NCI-H1436 treated with DMSO at 0.1 percent for 48 hours (cell line): ENCODE measurements at regions not wholly inside any gene's neighbourhood (a gene's known extent, or its start where the extent isn't known, plus 50 kb on each side); places are given as distances from the start of the nearest gene placed in this dataset.
"Not testable (repeated sequence)": the region's sequence is repeated elsewhere in the genome, so short reads cannot be mapped to it uniquely, and the experiment has no call there.

ENCODE experiments used
- DNase-seq: peaks from one replicate; lab custom pipeline; 2025; lab: John Stamatoyannopoulos, UW

- no peak for DNase-seq
Measured at GRCh38 chrX:122913764-122914163, 270.3 kb upstream of the GRIA3 start.

GRCh38 chrX:122914256-122914655 is 269.8 kb upstream of the GRIA3 start:
- no peak for DNase-seq

- DNase-seq: no peak
Measured at GRCh38 chrX:122934131-122934530, 249.9 kb upstream of the GRIA3 start.

- no peak for DNase-seq
Measured at GRCh38 chrX:122940199-122940598, 243.9 kb upstream of the GRIA3 start.

GRCh38 chrX:122941806-122942205 is 242.3 kb upstream of the GRIA3 start:
- no peak for DNase-seq

- DNase-seq: no peak
Measured at GRCh38 chrX:122943918-122944317, 240.2 kb upstream of the GRIA3 start.

- no peak for DNase-seq
Measured at GRCh38 chrX:122945328-122945727, 238.8 kb upstream of the GRIA3 start.

GRCh38 chrX:122972604-122973003 is 211.5 kb upstream of the GRIA3 start:
- DNase-seq: no peak

- no peak for DNase-seq
Measured at GRCh38 chrX:122982521-122982920, 201.6 kb upstream of the GRIA3 start.

- DNase-seq: not testable (repeated sequence)
Measured at GRCh38 chrX:123002844-123003243, 181.2 kb upstream of the GRIA3 start.

GRCh38 chrX:123013141-123013540 is 170.9 kb upstream of the GRIA3 start:
- no peak for DNase-seq

GRCh38 chrX:123036401-123036800 is 147.7 kb upstream of the GRIA3 start:
- DNase-seq: no peak

GRCh38 chrX:123049071-123049625 is 134.9 kb upstream of the GRIA3 start:
- DNase-seq: no peak

GRCh38 chrX:123060986-123061385 is 123.1 kb upstream of the GRIA3 start:
- no peak for DNase-seq

GRCh38 chrX:123064053-123064452 is 120.0 kb upstream of the GRIA3 start:
- DNase-seq: no peak

- no peak for DNase-seq
Measured at GRCh38 chrX:123072686-123073385, 111.2 kb upstream of the GRIA3 start.

- DNase-seq: no peak
Measured at GRCh38 chrX:123075947-123076561, 108.0 kb upstream of the GRIA3 start.

GRCh38 chrX:123077631-123078030 is 106.4 kb upstream of the GRIA3 start:
- no peak for DNase-seq

GRCh38 chrX:123080065-123080464 is 104.0 kb upstream of the GRIA3 start:
- DNase-seq: no peak

- no peak for DNase-seq
Measured at GRCh38 chrX:123081776-123082175, 102.3 kb upstream of the GRIA3 start.

- no peak for DNase-seq
Measured at GRCh38 chrX:123083924-123084323, 100.2 kb upstream of the GRIA3 start.

GRCh38 chrX:123084797-123085196 is 99.3 kb upstream of the GRIA3 start:
- DNase-seq: no peak

GRCh38 chrX:123085311-123085940 is 98.7 kb upstream of the GRIA3 start:
- DNase-seq: no peak
